K562 (cell line): ENCODE measurements at regions not wholly inside any gene's neighbourhood (a gene's known extent, or its start where the extent isn't known, plus 50 kb on each side); places are given as distances from the start of the nearest gene placed in this dataset.

Experiments
- ATAC-seq: fragments of 200-7000 bp; cut with Tn5 transposase; 3 replicates; pipeline ENCODE4 v1.9.1; 2020; ENCODE audit warnings: moderate library complexity
- BruUV-seq: library from RNA; stranded (reverse); fragments of 400-500 nt; replicated peaks from 2 replicates; lab custom pipeline; 2021; lab: Mats Ljungman, UMichigan
- CTCF ChIA-PET: fragments of 300-600 bp; formaldehyde crosslinking; extraction: SDS; loops from one replicate; lab custom pipeline; 2021; ENCODE audit warnings: low intra/inter-chr PET ratio; lab: Yijun Ruan, JAX
- POLR2A ChIA-PET: fragments of 300-600, 350-650 bp; sonication (Branson Sonifier 250); formaldehyde crosslinking; extraction: SDS; loops from one replicate; lab custom pipeline; 2021; ENCODE audit warnings: antibody characterized with exemption, inconsistent platforms; lab: Yijun Ruan, JAX
- DNase-seq, 4 experiments: peaks; one replicate each; pipeline versions ENCODE4 v3.0.0 to v3.0.0-alpha.2; 2011 to 2018; ENCODE audit warnings: low spot score in 3 of 4, mixed read lengths in 3 of 4; ENCODE audit errors: extremely low read depth in 1 of 4
- FAIRE-seq: peaks from 2 replicates; lab custom pipeline; 2011; peaks lifted over from hg19 to GRCh38; lab: Jason Lieb, UNC
- H2AFZ ChIP-seq: 2 replicates; pipeline ENCODE4 v1.6.0; 2011; ENCODE audit warnings: low read depth, low read length, control low read depth, inconsistent platforms
- H3K27ac ChIP-seq: fragments of 200-600 bp; 3 replicates; pipeline ENCODE4 v1.8.0; 2011; ENCODE audit warnings: low read depth, mild to moderate bottlenecking, control low read depth, inconsistent platforms, low read length, moderate library complexity, mixed read lengths; ENCODE audit errors: extremely low read depth
- H3K27me3 ChIP-seq, 2 experiments: fragments of 300-600 bp in 1 of 2; 2 replicates in 1 of 2; 3 replicates in 1 of 2; pipeline versions ENCODE4 v1.6.0 to v1.8.0; 2011; ENCODE audit warnings: inconsistent platforms in 2 of 2, low read length in 2 of 2, mild to moderate bottlenecking in 1 of 2, mixed read lengths in 1 of 2, moderate library complexity in 1 of 2; ENCODE audit not compliant: control insufficient read depth in 2 of 2, insufficient read depth in 2 of 2
- H3K36me3 ChIP-seq: fragments of 300-600 bp; 3 replicates; pipeline ENCODE4 v1.8.0; 2011; ENCODE audit warnings: mild to moderate bottlenecking, low read length, inconsistent platforms; ENCODE audit not compliant: control insufficient read depth, insufficient read depth
- H3K4me1 ChIP-seq, 2 experiments: fragments of 200-600 bp in 1 of 2; replicated peaks in 1 of 2; 2 replicates in 1 of 2; 3 replicates in 1 of 2; pipeline versions ENCODE4 v1.5.1 to v1.8.0; 2011; ENCODE audit warnings: inconsistent platforms in 2 of 2, low read length in 2 of 2, mild to moderate bottlenecking in 1 of 2, mixed read lengths in 1 of 2, moderate library complexity in 1 of 2; ENCODE audit not compliant: control insufficient read depth in 2 of 2, insufficient read depth in 2 of 2
- H3K4me2 ChIP-seq: 2 replicates; pipeline ENCODE4 v1.6.1; 2011; ENCODE audit warnings: low read length, control low read depth, inconsistent platforms, mixed read lengths; ENCODE audit not compliant: insufficient read depth
- H3K4me3 ChIP-seq: fragments of 200-600 bp; sonication (generic), shearing (Covaris generic); 2 replicates; pipeline ENCODE4 v1.5.1; 2016; ENCODE audit warnings: control low read depth, inconsistent platforms
- H3K79me2 ChIP-seq: fragments of 200-600 bp; 3 replicates; pipeline ENCODE4 v1.8.0; 2011; ENCODE audit warnings: low read length, inconsistent platforms; ENCODE audit not compliant: control insufficient read depth, insufficient read depth
- H3K9ac ChIP-seq, 2 experiments: 2 replicates each; pipeline versions ENCODE4 v1.6.0 to v1.6.1; 2011; ENCODE audit warnings: low read depth in 2 of 2, low read length in 2 of 2, control low read depth in 1 of 2, inconsistent platforms in 1 of 2, mild to moderate bottlenecking in 1 of 2, mixed read lengths in 1 of 2; ENCODE audit not compliant: insufficient read depth in 1 of 2
- H3K9me1 ChIP-seq: one replicate; pipeline ENCODE4 v1.6.0; 2011; ENCODE audit warnings: inconsistent platforms, mild to moderate bottlenecking, low read length, moderate library complexity; ENCODE audit not compliant: control insufficient read depth, insufficient read depth
- H3K9me3 ChIP-seq: replicated peaks from 2 replicates; pipeline ENCODE4 v1.5.1; 2011; ENCODE audit warnings: low read depth, low read length, inconsistent platforms; ENCODE audit not compliant: control insufficient read depth, insufficient read depth
- H4K20me1 ChIP-seq: replicated peaks from 2 replicates; pipeline ENCODE4 v1.6.1; 2011; ENCODE audit warnings: low read length, inconsistent platforms, mixed read lengths; ENCODE audit not compliant: control insufficient read depth, insufficient read depth
- ATF3 ChIP-seq, 2 experiments: fragments of 450-650 bp in 1 of 2; sonication (generic) in 1 of 2; formaldehyde crosslinking in 1 of 2; IDR thresholded peaks in 1 of 2; conservative IDR thresholded peaks in 1 of 2; 2 replicates each; pipeline versions ENCODE4 v1.6.1 to v1.8.1; 2016 to 2023; ENCODE audit warnings: mild to moderate bottlenecking in 2 of 2, moderate library complexity in 2 of 2, inconsistent platforms in 1 of 2, missing genetic modification reagents in 1 of 2
- GABPB2 ChIP-seq: fragments of 250-450 bp; sonication (Bioruptor Pico); conservative IDR thresholded peaks from 2 replicates; pipeline ENCODE4 v1.5.1; 2021; ENCODE audit warnings: mild to moderate bottlenecking
- ILK ChIP-seq: fragments of 450-650 bp; IDR thresholded peaks from 2 replicates; pipeline ENCODE4 v1.6.1; 2016; ENCODE audit warnings: missing genetic modification characterization, low read depth, mild to moderate bottlenecking, missing compliant biosample characterization, moderate library complexity, borderline replicate concordance
- NR0B1 ChIP-seq: fragments of 450-650 bp; IDR thresholded peaks from one replicate; pipeline ENCODE4 v1.6.1; 2018; ENCODE audit warnings: mild to moderate bottlenecking, moderate library complexity; ENCODE audit not compliant: partially characterized antibody
- POLR2A ChIP-seq: fragments of 450-650 bp; conservative IDR thresholded peaks from 2 replicates; pipeline ENCODE4 v1.6.1; 2016
- SREBF1 ChIP-seq: fragments of 150-350 bp; IDR thresholded peaks from 2 replicates; pipeline ENCODE4 v1.6.1; 2014; ENCODE audit warnings: antibody characterized with exemption, low read depth, low read length, borderline replicate concordance
- TCF15 ChIP-seq: fragments of 250-450 bp; sonication (Bioruptor Pico); IDR thresholded peaks from 2 replicates; pipeline ENCODE4 v1.8.0; 2022; ENCODE audit warnings: moderate library complexity, mild to moderate bottlenecking, inconsistent platforms
- TCF7L2 ChIP-seq: fragments of 150-350 bp; IDR thresholded peaks from 2 replicates; pipeline ENCODE4 v1.6.1; 2016; ENCODE audit warnings: low read depth, mild to moderate bottlenecking, low read length, moderate library complexity
- TEAD4 ChIP-seq, 2 experiments: sonication (generic) in 1 of 2; formaldehyde crosslinking in 1 of 2; IDR thresholded peaks; 2 replicates each; pipeline versions ENCODE4 v1.6.1 to v1.8.0; 2012 to 2022; ENCODE audit warnings: borderline replicate concordance in 1 of 2, inconsistent platforms in 1 of 2, low read length in 1 of 2, mild to moderate bottlenecking in 1 of 2, missing genetic modification reagents in 1 of 2
- TRIM25 ChIP-seq: fragments of 450-650 bp; IDR thresholded peaks from 2 replicates; pipeline ENCODE4 v1.7.0; 2016; ENCODE audit warnings: borderline replicate concordance
- ZBTB11 ChIP-seq, 3 experiments: fragments of 200-800 bp in 1 of 3; fragments of 250-450 bp in 1 of 3; fragments of 450-650 bp in 1 of 3; sonication (Bioruptor Pico) in 1 of 3; sonication (Bioruptor generic) in 1 of 3; formaldehyde crosslinking in 1 of 3; IDR thresholded peaks; 2 replicates each; pipeline versions ENCODE4 v1.6.1 to v1.8.0; 2016 to 2022; ENCODE audit warnings: mild to moderate bottlenecking in 2 of 3, missing genetic modification characterization in 2 of 3, missing compliant biosample characterization in 1 of 3, moderate library complexity in 1 of 3
- ZNF146 ChIP-seq: IDR thresholded peaks from one replicate; pipeline ENCODE4 v1.6.1; 2018; ENCODE audit warnings: missing compliant biosample characterization; ENCODE audit not compliant: unreplicated experiment
- ZNF217 ChIP-seq: sonication (generic); formaldehyde crosslinking; IDR thresholded peaks from 2 replicates; pipeline ENCODE4 v1.8.0; 2022; ENCODE audit warnings: mild to moderate bottlenecking, missing genetic modification reagents
- WGBS: fragments of 100-300 bp; shearing (Covaris generic); methylation state at CpG from one replicate; pipeline ENCODE4 v1.1.6; 2016; ENCODE audit warnings: low coverage, mixed read lengths; ENCODE audit not compliant: insufficient coverage; ENCODE audit errors: missing lambda C conversion rate; 5-methylcytosine and 5-hydroxymethylcytosine counted together
- in situ Hi-C: fragments of 300-500 bp; cut with MboI; formaldehyde crosslinking; loops from 4 replicates; pipeline ENCODE4 v1.15.0; 2018; ENCODE audit warnings: inconsistent platforms, mixed read lengths
- intact Hi-C: fragments of 100-400 bp; cut with micrococcal nuclease; formaldehyde crosslinking; loops from 2 replicates; pipeline ENCODE4 v1.14.2; 2022

- no TSS peak for BruUV-seq
- no peak overlapping the region for H3K4me2 ChIP-seq
- in situ Hi-C loops: no loop called here
- no peak for ATAC-seq
- DNase-seq: no peak
- H4K20me1 ChIP-seq: no peaks in the 10 kb centered on the region
- no peaks in the 10 kb centered on the region for H3K79me2 ChIP-seq
- POLR2A ChIA-PET: interaction anchor here (0.7 kb wide), 1 partner anchor 9 kb away, joined by 3 read pairs; no protein-coding TSS in a partner anchor
- no peak overlapping the region for H3K9ac ChIP-seq
- no peaks in the 10 kb centered on the region for H3K9me3 ChIP-seq
- no peaks in the 10 kb centered on the region for H3K9me1 ChIP-seq
- no peaks in the 10 kb centered on the region for H3K27me3 ChIP-seq
- 1% methylated on average over 9 of the region's 9 CpGs for WGBS
- 0 out of 5 replicates have a peak, but pooled peaks cover 0 to 3% of the 10 kb centered on the region in 2 experiments for H3K4me1 ChIP-seq
- no peaks in the 10 kb centered on the region for H3K36me3 ChIP-seq
- no peak overlapping the region for H2AFZ ChIP-seq
- H3K4me3 ChIP-seq: no peak overlapping the region
- CTCF ChIA-PET: no interaction called here
- intact Hi-C loops: no loop called here
- no peak overlapping the region for H3K27ac ChIP-seq
- FAIRE-seq: no peak
- TF ChIP-seq ZNF217 (CRISPR knock-in tag) (no peak), SREBF1 (no peak), TEAD4 (IDR thresholded peaks at IDR 0.05; ENCODE audit: low read length) (no peak), TEAD4 (CRISPR knock-in tag; IDR thresholded peaks at IDR 0.05; ENCODE audit: borderline replicate concordance) (no peak), GABPB2 (CRISPR knock-in tag) (no peak), ZBTB11 (CRISPR knock-in tag; IDR thresholded peaks at IDR 0.05) (no peak), ATF3 (IDR thresholded peaks at IDR 0.05) (no peak), ATF3 (CRISPR knock-in tag; conservative IDR thresholded peaks at IDR 0.05) (no peak), ILK (no peak), TRIM25 (no peak), ZNF146 (CRISPR knock-in tag) (no peak), TCF15 (CRISPR knock-in tag) (no peak), POLR2A (no peak), NR0B1 (no peak), TCF7L2 (no peak)
Observed at GRCh38 chr20:10780901-10781300, 107.1 kb upstream of the JAG1 start.
